Inferior parietal cortex (tissue), 1 donor: ENCODE measurements at regions not wholly inside any gene's neighbourhood (a gene's known extent, or its start where the extent isn't known, plus 50 kb on each side); places are given as distances from the start of the nearest gene placed in this dataset.
"Not testable (repeated sequence)": the region's sequence is repeated elsewhere in the genome, so short reads cannot be mapped to it uniquely, and the experiment has no call there.

ENCODE experiments used
- DNase-seq: peaks from one replicate; pipeline ENCODE4 v3.0.0-alpha.2; 2016; ENCODE audit errors: extremely low spot score

- DNase-seq: not testable (repeated sequence)
These were observed 83.0 kb downstream of the POTEC start for GRCh38 chr18:14460364-14460763.

- not testable (repeated sequence) for DNase-seq
These were observed 83.6 kb downstream of the POTEC start for GRCh38 chr18:14459826-14460225.

- DNase-seq: not testable (repeated sequence)
These were observed 85.1 kb downstream of the POTEC start for GRCh38 chr18:14458009-14458945.

- not testable (repeated sequence) for DNase-seq
These were observed 92.8 kb downstream of the POTEC start for GRCh38 chr18:14450637-14451009.

- DNase-seq: not testable (repeated sequence)
These were observed 93.3 kb downstream of the POTEC start for GRCh38 chr18:14449995-14450636.

- not testable (repeated sequence) for DNase-seq
These were observed 94.3 kb downstream of the POTEC start for GRCh38 chr18:14449062-14449461.

GRCh38 chr18:14447715-14448114, 95.7 kb downstream of the POTEC start:
- not testable (repeated sequence) for DNase-seq

- DNase-seq: not testable (repeated sequence)
These were observed 107.9 kb downstream of the POTEC start for GRCh38 chr18:14435460-14435859.

- not testable (repeated sequence) for DNase-seq
These were observed 111.0 kb downstream of the POTEC start for GRCh38 chr18:14432371-14432770.

GRCh38 chr18:14431031-14431521, 112.3 kb downstream of the POTEC start:
- DNase-seq: peak; percentile 27

- DNase-seq: not testable (repeated sequence)
These were observed 127.6 kb downstream of the POTEC start for GRCh38 chr18:14415806-14416205.

- not testable (repeated sequence) for DNase-seq
These were observed 128.0 kb downstream of the POTEC start for GRCh38 chr18:14415399-14415798.

GRCh38 chr18:14395533-14395932, 147.9 kb downstream of the POTEC start:
- DNase-seq: not testable (repeated sequence)

- DNase-seq: not testable (repeated sequence)
These were observed 149.8 kb downstream of the POTEC start for GRCh38 chr18:14393563-14394103.

GRCh38 chr18:14392604-14393003, 150.8 kb downstream of the POTEC start:
- DNase-seq: not testable (repeated sequence)

GRCh38 chr18:14384961-14385360, 158.4 kb downstream of the POTEC start:
- not testable (repeated sequence) for DNase-seq

GRCh38 chr18:14382666-14383065, 160.7 kb downstream of the POTEC start:
- not testable (repeated sequence) for DNase-seq

GRCh38 chr18:14379489-14379888, 163.9 kb downstream of the POTEC start:
- DNase-seq: not testable (repeated sequence)

GRCh38 chr18:14378376-14378775, 165.0 kb downstream of the POTEC start:
- DNase-seq: not testable (repeated sequence)

- not testable (repeated sequence) for DNase-seq
These were observed 182.1 kb downstream of the POTEC start for GRCh38 chr18:14361346-14361745.

GRCh38 chr18:14357553-14358297, 185.7 kb downstream of the POTEC start:
- not testable (repeated sequence) for DNase-seq
